CD4-positive, alpha-beta memory T cell (primary cell): ENCODE measurements at regions not wholly inside any gene's neighbourhood (a gene's known extent, or its start where the extent isn't known, plus 50 kb on each side); places are given as distances from the start of the nearest gene placed in this dataset.
"Not testable (repeated sequence)": the region's sequence is repeated elsewhere in the genome, so short reads cannot be mapped to it uniquely, and the experiment has no call there.

Source experiments
- CTCF ChIA-PET: fragments of 350-600 bp; sonication (Branson Sonifier 250); formaldehyde crosslinking; loops from one replicate; lab custom pipeline; 2021; ENCODE audit warnings: inconsistent platforms; ENCODE audit not compliant: partially characterized antibody; lab: Charles Lee
- POLR2A ChIA-PET: fragments of 350-600 bp; sonication (Branson Sonifier 250); formaldehyde crosslinking; loops from one replicate; lab custom pipeline; 2021; ENCODE audit not compliant: partially characterized antibody; lab: Charles Lee
- DNase-seq, 5 donors: peaks; one replicate each; pipeline versions ENCODE4 v3.0.0 to v3.0.0-alpha.2; 2020 to 2022; ENCODE audit warnings: mixed read lengths in 1 of 5
- H3K27ac ChIP-seq: one replicate; pipeline ENCODE4 v1.7.0; 2013; ENCODE audit warnings: low read depth, low read length
- H3K27me3 ChIP-seq: 2 replicates; pipeline ENCODE4 v1.7.0; 2013; ENCODE audit warnings: mild to moderate bottlenecking, low read length, moderate library complexity; ENCODE audit not compliant: insufficient read depth
- H3K36me3 ChIP-seq: 2 replicates; pipeline ENCODE4 v1.7.0; 2013; ENCODE audit warnings: mild to moderate bottlenecking, low read length, moderate library complexity; ENCODE audit not compliant: insufficient read depth
- H3K4me1 ChIP-seq: 2 replicates; pipeline ENCODE4 v1.7.0; 2013; ENCODE audit warnings: mild to moderate bottlenecking, low read length, moderate library complexity; ENCODE audit not compliant: insufficient read depth
- H3K4me3 ChIP-seq, 2 donors: one replicate each; pipeline ENCODE4 v1.7.0; 2013; ENCODE audit warnings: low read length in 2 of 2, mild to moderate bottlenecking in 1 of 2
- H3K9me3 ChIP-seq, 2 donors: one replicate each; pipeline ENCODE4 v1.7.0; 2013; ENCODE audit warnings: low read length in 2 of 2, control low read depth in 1 of 2; ENCODE audit not compliant: control insufficient read depth in 1 of 2
- H3K27ac Mint-ChIP-seq, 7 donors: one replicate each; pipeline ENCODE4 v1.8.0; 2020 to 2021; ENCODE audit warnings: mixed read lengths in 7 of 7, mild to moderate bottlenecking in 6 of 7, inconsistent platforms in 3 of 7, moderate library complexity in 3 of 7
- H3K27me3 Mint-ChIP-seq, 2 donors: one replicate each; pipeline ENCODE4 v1.8.0; 2020 to 2021; ENCODE audit warnings: mixed read lengths in 2 of 2
- H3K36me3 Mint-ChIP-seq, 2 donors: one replicate each; pipeline ENCODE4 v1.8.0; 2020 to 2021; ENCODE audit warnings: mixed read lengths in 2 of 2, inconsistent platforms in 1 of 2, mild to moderate bottlenecking in 1 of 2
- H3K4me1 Mint-ChIP-seq, 4 donors: one replicate each; pipeline ENCODE4 v1.8.0; 2020 to 2021; ENCODE audit warnings: mixed read lengths in 4 of 4, mild to moderate bottlenecking in 1 of 4
- H3K4me3 Mint-ChIP-seq, 8 donors: one replicate each; pipeline ENCODE4 v1.8.0; 2020 to 2021; ENCODE audit warnings: mixed read lengths in 8 of 8, mild to moderate bottlenecking in 7 of 8, moderate library complexity in 6 of 8, inconsistent platforms in 3 of 8
- H3K9me3 Mint-ChIP-seq, 8 donors: one replicate each; pipeline ENCODE4 v1.8.0; 2020 to 2021; ENCODE audit warnings: mixed read lengths in 8 of 8, mild to moderate bottlenecking in 5 of 8, inconsistent platforms in 3 of 8, moderate library complexity in 1 of 8
- intact Hi-C: fragments of 100-400 bp; cut with micrococcal nuclease; formaldehyde crosslinking; loops from one replicate; pipeline ENCODE4 v1.15.1; 2023

DNA sequence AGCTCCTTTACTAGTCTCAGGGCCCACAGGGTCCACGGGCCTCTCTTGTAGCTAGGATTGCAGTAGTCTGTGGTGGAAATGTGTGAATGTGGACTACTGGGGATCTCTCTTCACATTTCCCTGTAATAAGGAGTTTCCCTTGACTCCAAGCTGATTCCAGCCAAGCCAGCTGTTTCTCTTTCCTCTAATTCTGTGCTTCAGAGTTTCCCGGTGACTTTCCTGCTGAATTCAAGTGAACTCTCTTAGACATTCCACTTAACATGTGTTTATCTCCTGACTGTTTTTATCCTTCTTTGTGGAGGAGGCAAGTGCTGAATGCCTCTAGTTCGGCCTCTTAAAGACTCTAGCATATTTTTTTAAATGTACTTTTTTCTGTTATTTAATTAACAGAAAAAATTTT lies 354.0 kb upstream of the RGS18 start:
- H3K4me1 ChIP-seq, result no peaks in the 10 kb centered on the region
- Mint-ChIP-seq H3K36me3 (no peaks in the 10 kb centered on the region), H3K9me3 (peaks cover 0 to 7% (median 1%) of the 10 kb centered on the region in 8 donors), H3K4me3 (no peak overlapping the region), H3K27me3 (no peaks in the 10 kb centered on the region), H3K4me1 (no peaks in the 10 kb centered on the region), H3K27ac (no peak overlapping the region)
- no peak overlapping the region for H3K27ac ChIP-seq
- POLR2A ChIA-PET, result no interaction called here
- intact Hi-C loops, result no loop called here
- H3K9me3 ChIP-seq, result peaks cover 0 to 4% of the 10 kb centered on the region in 2 donors
- no peaks in the 10 kb centered on the region for H3K27me3 ChIP-seq
- DNase-seq, result no peak
- no peaks in the 10 kb centered on the region for H3K36me3 ChIP-seq
- CTCF ChIA-PET, result no interaction called here
- no peak overlapping the region for H3K4me3 ChIP-seq

DNA sequence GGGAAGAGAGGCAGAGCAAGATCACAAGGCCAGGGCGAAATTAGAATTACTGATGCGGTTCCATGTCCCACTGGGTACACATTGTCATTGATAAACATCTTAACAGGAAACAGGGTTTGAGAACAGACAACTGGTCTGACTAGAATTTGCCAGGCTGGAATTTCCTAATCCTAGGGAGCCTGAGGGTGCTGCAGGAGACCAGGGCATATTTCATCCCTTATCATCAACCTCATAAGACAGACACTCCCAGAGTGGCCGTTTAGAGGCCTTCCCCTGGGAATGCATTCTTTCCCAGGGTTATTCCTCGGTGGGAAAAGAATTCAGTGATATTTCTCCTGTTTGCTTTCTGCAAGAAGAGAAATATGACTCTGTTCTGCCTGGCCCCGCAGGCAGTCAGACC lies 344.7 kb upstream of the RGS18 start:
- CTCF ChIA-PET, H3K27me3 Mint-ChIP-seq, H3K4me1 ChIP-seq, H3K4me3 Mint-ChIP-seq, H3K27ac ChIP-seq, H3K4me3 ChIP-seq, intact Hi-C loops, H3K27ac Mint-ChIP-seq, POLR2A ChIA-PET, H3K27me3 ChIP-seq, H3K9me3 ChIP-seq, H3K4me1 Mint-ChIP-seq, H3K36me3 ChIP-seq, DNase-seq, H3K36me3 Mint-ChIP-seq: not testable (repeated sequence)
- H3K9me3 Mint-ChIP-seq, result peaks cover 0 to 15% (median 8%) of the 10 kb centered on the region in 8 donors

- Histone ChIP-seq H3K9me3 (no peaks in the 10 kb centered on the region), H3K27ac (no peak overlapping the region), H3K36me3 (no peaks in the 10 kb centered on the region), H3K4me3 (no peak overlapping the region), H3K4me1 (no peaks in the 10 kb centered on the region), H3K27me3 (no peaks in the 10 kb centered on the region)
- H3K4me3 Mint-ChIP-seq, result no peak overlapping the region
- intact Hi-C loops, result no loop called here
- CTCF ChIA-PET, result no interaction called here
- DNase-seq, result no peak
- no peak overlapping the region for H3K27ac Mint-ChIP-seq
- H3K4me1 Mint-ChIP-seq, result no peaks in the 10 kb centered on the region
- no peaks in the 10 kb centered on the region for H3K27me3 Mint-ChIP-seq
- peaks cover 0 to 13% (median 8%) of the 10 kb centered on the region in 8 donors for H3K9me3 Mint-ChIP-seq
- POLR2A ChIA-PET, result no interaction called here
- no peaks in the 10 kb centered on the region for H3K36me3 Mint-ChIP-seq
These were observed 340.1 kb upstream of the RGS18 start for GRCh38 chr1:191818198-191818597.

DNA sequence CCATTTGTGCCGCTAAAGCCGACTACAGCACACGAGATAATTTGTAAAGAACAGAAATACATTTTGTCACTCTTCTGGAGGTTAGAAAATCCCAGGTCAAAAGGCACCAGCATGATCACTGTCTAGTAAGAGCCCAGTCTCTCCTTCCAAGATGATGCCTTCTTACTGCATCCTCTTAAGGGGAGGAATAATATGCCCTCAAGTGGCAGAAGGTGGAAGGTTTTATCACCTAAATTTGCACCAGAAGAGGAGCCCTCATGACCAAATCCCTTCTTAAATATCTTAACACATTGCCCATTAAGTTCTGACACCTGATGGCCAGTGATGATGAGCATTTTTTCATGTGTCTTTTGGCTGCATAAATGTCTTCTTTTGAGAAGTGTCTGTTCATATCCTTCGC lies 326.7 kb upstream of the RGS18 start:
- H3K4me1 Mint-ChIP-seq, result no peaks in the 10 kb centered on the region
- H3K9me3 Mint-ChIP-seq, result peaks cover 0 to 6% (median 3%) of the 10 kb centered on the region in 8 donors
- POLR2A ChIA-PET, result no interaction called here
- H3K27me3 Mint-ChIP-seq, result no peaks in the 10 kb centered on the region
- no peak overlapping the region for H3K4me3 Mint-ChIP-seq
- no peaks in the 10 kb centered on the region for H3K36me3 ChIP-seq
- H3K27me3 ChIP-seq, result no peaks in the 10 kb centered on the region
- no peak overlapping the region for H3K27ac Mint-ChIP-seq
- DNase-seq, result no peak
- no peaks in the 10 kb centered on the region for H3K36me3 Mint-ChIP-seq
- intact Hi-C loops, result no loop called here
- no peak overlapping the region for H3K27ac ChIP-seq
- H3K4me1 ChIP-seq, result no peaks in the 10 kb centered on the region
- no peaks in the 10 kb centered on the region for H3K9me3 ChIP-seq
- H3K4me3 ChIP-seq, result no peak overlapping the region
- CTCF ChIA-PET, result no interaction called here

- H3K36me3 Mint-ChIP-seq, result no peaks in the 10 kb centered on the region
- CTCF ChIA-PET, result no interaction called here
These were observed 318.4 kb upstream of the RGS18 start for GRCh38 chr1:191839891-191840290.

GRCh38 chr1:191851799-191852595 lies 306.3 kb upstream of the RGS18 start:
- H3K36me3 ChIP-seq, result no peaks in the 10 kb centered on the region
- no peak overlapping the region for H3K4me3 ChIP-seq
- intact Hi-C loops, result no loop called here
- Mint-ChIP-seq H3K4me3 (no peak overlapping the region), H3K9me3 (peaks cover 0 to 8% (median 0%) of the 10 kb centered on the region in 8 donors), H3K27ac (no peak overlapping the region), H3K36me3 (no peaks in the 10 kb centered on the region), H3K4me1 (no peaks in the 10 kb centered on the region), H3K27me3 (no peaks in the 10 kb centered on the region)
- ChIA-PET CTCF (no interaction called here), POLR2A (no interaction called here)
- H3K9me3 ChIP-seq, result no peaks in the 10 kb centered on the region
- no peak for DNase-seq
- H3K27me3 ChIP-seq, result no peaks in the 10 kb centered on the region
- no peak overlapping the region for H3K27ac ChIP-seq
- no peaks in the 10 kb centered on the region for H3K4me1 ChIP-seq

More at GRCh38 chr1:191839891-191840290, 318.4 kb upstream of the RGS18 start:
- no peak for DNase-seq
- Mint-ChIP-seq H3K27ac (no peak overlapping the region), H3K9me3 (peaks cover 0 to 8% (median under 1%) of the 10 kb centered on the region in 8 donors), H3K4me1 (no peaks in the 10 kb centered on the region), H3K27me3 (no peaks in the 10 kb centered on the region), H3K4me3 (no peak overlapping the region)
- H3K27ac ChIP-seq, result no peak overlapping the region
- intact Hi-C loops, result no loop called here
- H3K27me3 ChIP-seq, result no peaks in the 10 kb centered on the region
- POLR2A ChIA-PET, result no interaction called here
- H3K4me3 ChIP-seq, result no peak overlapping the region
- no peaks in the 10 kb centered on the region for H3K9me3 ChIP-seq
- no peaks in the 10 kb centered on the region for H3K4me1 ChIP-seq
- H3K36me3 ChIP-seq, result no peaks in the 10 kb centered on the region

DNA sequence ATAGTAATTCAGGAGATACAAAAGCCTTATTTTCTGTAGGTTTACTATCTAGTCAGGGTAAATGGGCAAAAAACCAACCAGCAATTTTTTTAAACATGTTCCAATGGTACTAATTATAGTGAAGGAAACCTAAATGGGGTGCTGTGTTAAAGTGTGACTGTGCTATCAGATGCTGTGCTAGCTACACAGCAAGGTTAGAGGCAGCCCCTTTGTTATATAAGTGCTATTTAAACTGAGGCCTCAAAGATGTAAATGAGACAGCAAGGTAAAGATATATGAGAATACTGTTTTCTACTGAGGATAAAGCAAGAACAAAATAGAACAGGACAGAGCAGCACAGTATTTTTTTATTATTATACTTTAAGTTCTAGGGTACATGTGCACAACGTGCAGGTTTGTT lies 305.4 kb upstream of the RGS18 start:
- Mint-ChIP-seq H3K9me3 (peaks cover 0 to 3% (median 0%) of the 10 kb centered on the region in 8 donors), H3K4me1 (no peaks in the 10 kb centered on the region), H3K27ac (no peak overlapping the region), H3K4me3 (no peak overlapping the region), H3K36me3 (no peaks in the 10 kb centered on the region), H3K27me3 (no peaks in the 10 kb centered on the region)
- H3K4me3 ChIP-seq, result no peak overlapping the region
- ChIA-PET CTCF (no interaction called here), POLR2A (no interaction called here)
- no peak for DNase-seq
- no peaks in the 10 kb centered on the region for H3K36me3 ChIP-seq
- H3K27me3 ChIP-seq, result no peaks in the 10 kb centered on the region
- intact Hi-C loops, result no loop called here
- H3K27ac ChIP-seq, result no peak overlapping the region
- H3K9me3 ChIP-seq, result no peaks in the 10 kb centered on the region
- no peaks in the 10 kb centered on the region for H3K4me1 ChIP-seq
